ENCODE measurements at regions not wholly inside any gene's neighbourhood (a gene's known extent, or its start where the extent isn't known, plus 50 kb on each side); places are given as distances from the start of the nearest gene placed in this dataset.

DNA sequence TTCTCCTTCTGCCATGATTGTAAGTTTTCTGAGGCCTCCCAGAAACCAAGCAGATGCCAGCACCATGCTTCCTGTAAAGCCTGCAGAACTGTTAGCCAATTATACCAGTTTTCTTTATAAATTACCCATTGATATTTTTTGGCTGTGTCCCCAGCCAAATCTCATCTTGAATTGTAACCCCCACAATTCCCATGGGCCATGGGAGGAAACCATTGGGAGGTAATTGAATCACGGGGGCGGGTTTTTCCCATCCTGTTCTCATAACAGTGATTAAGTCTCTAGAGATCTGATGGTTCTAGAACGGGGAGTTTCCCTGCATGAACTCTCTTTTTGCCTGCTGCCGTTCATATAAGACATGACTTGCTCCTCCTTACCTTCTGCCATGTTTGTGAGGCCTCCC is 788.5 kb downstream of the C6orf118 start:
- TF ChIP-seq SIN3A (IDR thresholded peaks at IDR 0.05; ENCODE audit: borderline replicate concordance, insufficient read depth, low read length) (no peak), POLR2AphosphoS5 (IDR thresholded peaks at IDR 0.05; ENCODE audit: low read depth, low read length) (no peak), TAF1 (IDR thresholded peaks at IDR 0.05; ENCODE audit: borderline replicate concordance, insufficient read depth, low read length) (no peak), FOXP2 (optimal IDR thresholded peaks at IDR 0.05; ENCODE audit: borderline replicate concordance, extremely low read depth, extremely low read length, insufficient read depth) (no peak)
- TF ChIP-seq, protein P1, sequence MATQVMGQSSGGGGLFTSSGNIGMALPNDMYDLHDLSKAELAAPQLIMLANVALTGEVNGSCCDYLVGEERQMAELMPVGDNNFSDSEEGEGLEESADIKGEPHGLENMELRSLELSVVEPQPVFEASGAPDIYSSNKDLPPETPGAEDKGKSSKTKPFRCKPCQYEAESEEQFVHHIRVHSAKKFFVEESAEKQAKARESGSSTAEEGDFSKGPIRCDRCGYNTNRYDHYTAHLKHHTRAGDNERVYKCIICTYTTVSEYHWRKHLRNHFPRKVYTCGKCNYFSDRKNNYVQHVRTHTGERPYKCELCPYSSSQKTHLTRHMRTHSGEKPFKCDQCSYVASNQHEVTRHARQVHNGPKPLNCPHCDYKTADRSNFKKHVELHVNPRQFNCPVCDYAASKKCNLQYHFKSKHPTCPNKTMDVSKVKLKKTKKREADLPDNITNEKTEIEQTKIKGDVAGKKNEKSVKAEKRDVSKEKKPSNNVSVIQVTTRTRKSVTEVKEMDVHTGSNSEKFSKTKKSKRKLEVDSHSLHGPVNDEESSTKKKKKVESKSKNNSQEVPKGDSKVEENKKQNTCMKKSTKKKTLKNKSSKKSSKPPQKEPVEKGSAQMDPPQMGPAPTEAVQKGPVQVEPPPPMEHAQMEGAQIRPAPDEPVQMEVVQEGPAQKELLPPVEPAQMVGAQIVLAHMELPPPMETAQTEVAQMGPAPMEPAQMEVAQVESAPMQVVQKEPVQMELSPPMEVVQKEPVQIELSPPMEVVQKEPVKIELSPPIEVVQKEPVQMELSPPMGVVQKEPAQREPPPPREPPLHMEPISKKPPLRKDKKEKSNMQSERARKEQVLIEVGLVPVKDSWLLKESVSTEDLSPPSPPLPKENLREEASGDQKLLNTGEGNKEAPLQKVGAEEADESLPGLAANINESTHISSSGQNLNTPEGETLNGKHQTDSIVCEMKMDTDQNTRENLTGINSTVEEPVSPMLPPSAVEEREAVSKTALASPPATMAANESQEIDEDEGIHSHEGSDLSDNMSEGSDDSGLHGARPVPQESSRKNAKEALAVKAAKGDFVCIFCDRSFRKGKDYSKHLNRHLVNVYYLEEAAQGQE (IDR thresholded peaks at IDR 0.05; ENCODE audit: insufficient read depth in 1 of 2, low read depth in 2 of 2, low read length in 2 of 2) = no peak

DNA sequence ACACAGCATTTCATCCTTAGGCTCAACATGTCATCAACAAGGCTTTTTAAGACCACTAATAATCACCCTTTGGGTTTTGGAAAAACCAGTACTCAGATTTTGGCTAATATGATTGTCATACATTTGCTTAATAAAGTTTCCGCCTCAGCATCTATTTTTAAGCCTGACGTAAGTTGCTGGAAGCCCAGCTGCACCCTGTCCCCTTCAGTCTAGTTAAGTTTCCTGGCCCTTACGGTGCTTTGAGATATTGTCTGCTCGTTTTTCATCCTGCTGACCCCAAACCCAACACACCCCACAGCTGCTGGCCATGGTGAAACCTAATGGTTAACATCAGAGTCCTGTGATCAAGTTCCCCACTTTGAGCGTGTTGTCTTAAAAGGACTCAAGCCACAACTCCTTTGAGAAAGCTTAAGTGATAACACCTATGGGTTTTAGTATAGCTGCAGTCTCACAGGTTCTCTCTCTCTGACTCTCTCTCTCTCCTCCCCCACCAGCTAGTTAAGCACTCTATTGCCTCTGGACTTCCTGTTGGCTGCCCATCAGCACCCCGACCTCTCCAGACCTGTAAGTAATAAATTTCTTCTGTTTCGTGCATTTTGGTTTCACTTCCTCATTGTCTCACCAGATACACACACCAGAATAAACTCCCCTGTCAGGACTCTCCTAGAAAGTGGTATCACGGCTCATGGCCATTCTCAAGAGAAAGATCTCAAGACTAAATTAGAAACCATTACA is 802.0 kb downstream of the C6orf118 start:
- TF ChIP-seq TAF1 (IDR thresholded peaks at IDR 0.05; ENCODE audit: borderline replicate concordance, insufficient read depth, low read length) (no peak), POLR2AphosphoS5 (IDR thresholded peaks at IDR 0.05; ENCODE audit: low read depth, low read length) (no peak), SIN3A (IDR thresholded peaks at IDR 0.05; ENCODE audit: borderline replicate concordance, insufficient read depth, low read length) (no peak), FOXP2 (optimal IDR thresholded peaks at IDR 0.05; ENCODE audit: borderline replicate concordance, extremely low read depth, extremely low read length, insufficient read depth) (no peak)
- TF ChIP-seq, protein P1 (IDR thresholded peaks at IDR 0.05; ENCODE audit: insufficient read depth in 1 of 2, low read depth in 2 of 2, low read length in 2 of 2) = no peak

DNA sequence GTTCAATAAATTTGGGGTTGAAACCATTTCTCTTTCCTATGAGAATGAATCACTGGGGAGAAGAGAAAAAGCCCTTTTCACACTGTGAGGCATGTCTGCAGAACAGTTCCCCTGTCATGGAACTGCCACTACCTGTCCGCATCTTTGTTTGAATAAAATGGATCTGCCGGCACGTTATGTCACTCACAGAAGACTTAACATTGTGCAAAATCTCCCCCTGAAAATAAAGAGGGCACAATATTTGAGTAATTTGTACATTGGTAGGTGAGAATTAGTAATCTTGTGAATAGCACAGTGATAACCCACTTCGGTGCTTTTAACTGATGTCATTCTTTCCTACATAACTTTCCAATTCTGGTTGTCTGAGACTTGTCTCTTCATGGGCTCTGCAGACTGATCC is 804.0 kb downstream of the C6orf118 start:
- no peak for TF ChIP-seq POLR2AphosphoS5 (IDR thresholded peaks at IDR 0.05; ENCODE audit: low read depth, low read length)
- no peak for TF ChIP-seq FOXP2 (optimal IDR thresholded peaks at IDR 0.05; ENCODE audit: borderline replicate concordance, extremely low read depth, extremely low read length, insufficient read depth)
- no peak for TF ChIP-seq SIN3A (IDR thresholded peaks at IDR 0.05; ENCODE audit: borderline replicate concordance, insufficient read depth, low read length)
- no peak for TF ChIP-seq TAF1 (IDR thresholded peaks at IDR 0.05; ENCODE audit: borderline replicate concordance, insufficient read depth, low read length)

DNA sequence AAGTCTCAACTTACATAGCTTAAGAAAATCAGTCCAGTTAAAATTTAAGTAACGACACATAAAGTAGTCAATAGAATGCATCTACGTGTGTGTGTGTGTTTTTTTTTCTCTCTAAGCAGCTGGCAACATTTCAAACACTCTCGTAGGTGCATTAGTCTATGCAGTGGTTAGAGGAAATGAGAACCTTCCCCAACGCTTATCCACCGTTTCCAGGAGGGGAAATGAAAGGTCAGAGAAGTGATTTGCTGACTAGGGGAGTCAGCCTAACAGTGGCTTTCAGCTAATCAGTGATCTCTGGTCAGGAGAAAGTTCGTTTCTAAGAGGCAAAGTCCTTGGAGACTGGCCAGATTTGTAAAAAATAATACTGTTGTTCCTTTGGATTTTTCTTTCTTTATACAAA is 806.6 kb downstream of the C6orf118 start:
- TF ChIP-seq FOXP2 (optimal IDR thresholded peaks at IDR 0.05; ENCODE audit: borderline replicate concordance, extremely low read depth, extremely low read length, insufficient read depth) = no peak
- TF ChIP-seq SIN3A (IDR thresholded peaks at IDR 0.05; ENCODE audit: borderline replicate concordance, insufficient read depth, low read length) = no peak
- no peak for TF ChIP-seq TAF1 (IDR thresholded peaks at IDR 0.05; ENCODE audit: borderline replicate concordance, insufficient read depth, low read length)
- TF ChIP-seq, protein P1 (IDR thresholded peaks at IDR 0.05; ENCODE audit: insufficient read depth in 1 of 2, low read depth in 2 of 2, low read length in 2 of 2) = no peak
- TF ChIP-seq POLR2AphosphoS5 (IDR thresholded peaks at IDR 0.05; ENCODE audit: low read depth, low read length) = no peak

DNA sequence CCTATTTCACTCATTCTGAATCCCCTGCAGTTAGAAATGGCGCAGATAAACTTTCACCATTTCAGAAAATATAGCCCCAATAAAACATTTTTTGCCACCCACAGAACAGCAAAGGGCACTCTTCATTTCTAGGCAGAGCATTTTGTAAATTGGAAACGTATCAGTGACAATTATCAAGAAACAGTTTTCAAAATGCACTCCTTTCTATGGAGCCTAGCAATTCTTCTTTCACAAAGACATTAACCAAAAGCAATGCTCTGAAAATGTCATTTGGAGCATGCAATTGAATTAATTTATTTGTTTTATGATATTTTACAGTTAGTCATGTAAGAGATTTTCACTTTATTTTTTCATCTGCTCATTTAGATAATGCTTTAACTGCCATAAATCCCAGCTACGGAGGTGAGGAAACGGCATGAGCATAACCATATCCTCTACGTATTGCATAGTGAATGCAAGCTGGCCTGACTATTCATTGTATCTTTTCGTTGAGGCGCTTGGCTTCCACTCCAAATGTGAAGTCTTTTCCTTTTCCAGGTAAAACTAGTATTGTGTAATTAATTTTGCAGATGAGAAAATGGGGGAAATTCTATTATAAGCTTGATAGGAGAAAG is 813.4 kb downstream of the C6orf118 start:
- TF ChIP-seq TAF1 (IDR thresholded peaks at IDR 0.05; ENCODE audit: borderline replicate concordance, insufficient read depth, low read length) (no peak), FOXP2 (optimal IDR thresholded peaks at IDR 0.05; ENCODE audit: borderline replicate concordance, extremely low read depth, extremely low read length, insufficient read depth) (no peak), SIN3A (IDR thresholded peaks at IDR 0.05; ENCODE audit: borderline replicate concordance, insufficient read depth, low read length) (no peak), POLR2AphosphoS5 (IDR thresholded peaks at IDR 0.05; ENCODE audit: low read depth, low read length) (no peak)
- TF ChIP-seq, protein P1 (IDR thresholded peaks at IDR 0.05; ENCODE audit: insufficient read depth in 1 of 2, low read depth in 2 of 2, low read length in 2 of 2) = no peak
